ENCODE measurements at regions not wholly inside any gene's neighbourhood (a gene's known extent, or its start where the extent isn't known, plus 50 kb on each side); places are given as distances from the start of the nearest gene placed in this dataset.

DNA sequence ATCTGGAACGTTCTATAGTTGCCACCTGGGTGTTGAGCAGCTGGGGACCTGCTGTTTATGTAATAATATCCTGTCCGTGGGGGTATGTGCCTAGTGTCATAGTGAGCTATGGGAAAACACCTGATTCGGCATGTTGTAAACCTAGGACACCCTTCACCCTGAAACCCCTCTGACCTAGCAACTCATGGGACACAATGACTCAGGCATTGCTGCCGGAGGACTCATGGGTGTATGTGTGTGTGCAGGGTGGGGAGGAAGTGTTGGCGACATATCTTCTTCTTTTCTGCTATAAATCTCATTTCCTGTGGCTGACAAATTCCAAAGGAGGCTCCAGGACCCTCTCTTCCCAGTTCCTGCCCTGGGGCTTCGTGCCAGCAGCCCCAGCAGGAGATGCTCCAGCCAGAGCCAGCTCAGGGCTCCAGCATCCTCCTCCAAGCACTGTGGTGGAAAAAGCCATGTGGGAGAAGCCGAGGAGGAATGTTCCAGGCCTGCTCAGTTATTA, 77.0 kb upstream of the PODXL start:
- H3K36me3 ChIP-seq (ENCODE audit: insufficient read depth, low read length) = no peaks in the 10 kb centered on the region
- no peak overlapping the region for H3K9ac ChIP-seq (ENCODE audit: low read length)
- TF ChIP-seq EZH2 (IDR thresholded peaks at IDR 0.05; ENCODE audit: borderline replicate concordance, low read length) = no peak
- TF ChIP-seq, protein P1, sequence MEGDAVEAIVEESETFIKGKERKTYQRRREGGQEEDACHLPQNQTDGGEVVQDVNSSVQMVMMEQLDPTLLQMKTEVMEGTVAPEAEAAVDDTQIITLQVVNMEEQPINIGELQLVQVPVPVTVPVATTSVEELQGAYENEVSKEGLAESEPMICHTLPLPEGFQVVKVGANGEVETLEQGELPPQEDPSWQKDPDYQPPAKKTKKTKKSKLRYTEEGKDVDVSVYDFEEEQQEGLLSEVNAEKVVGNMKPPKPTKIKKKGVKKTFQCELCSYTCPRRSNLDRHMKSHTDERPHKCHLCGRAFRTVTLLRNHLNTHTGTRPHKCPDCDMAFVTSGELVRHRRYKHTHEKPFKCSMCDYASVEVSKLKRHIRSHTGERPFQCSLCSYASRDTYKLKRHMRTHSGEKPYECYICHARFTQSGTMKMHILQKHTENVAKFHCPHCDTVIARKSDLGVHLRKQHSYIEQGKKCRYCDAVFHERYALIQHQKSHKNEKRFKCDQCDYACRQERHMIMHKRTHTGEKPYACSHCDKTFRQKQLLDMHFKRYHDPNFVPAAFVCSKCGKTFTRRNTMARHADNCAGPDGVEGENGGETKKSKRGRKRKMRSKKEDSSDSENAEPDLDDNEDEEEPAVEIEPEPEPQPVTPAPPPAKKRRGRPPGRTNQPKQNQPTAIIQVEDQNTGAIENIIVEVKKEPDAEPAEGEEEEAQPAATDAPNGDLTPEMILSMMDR (IDR thresholded peaks at IDR 0.05; ENCODE audit: low read length) = no peak
- H3K79me2 ChIP-seq (ENCODE audit: insufficient read depth, low read length) = no peaks in the 10 kb centered on the region
- peaks cover 9% of the 10 kb centered on the region for H3K27me3 ChIP-seq (ENCODE audit: insufficient read depth, low read length)
- H2AFZ ChIP-seq (ENCODE audit: low read length) = no peak overlapping the region
- no peaks in the 10 kb centered on the region for H3K9me2 ChIP-seq (ENCODE audit: low read depth, low read length)
- no peak overlapping the region for H3K4me3 ChIP-seq (ENCODE audit: low read depth, low read length, poor library complexity, severe bottlenecking)
- H3F3A ChIP-seq (ENCODE audit: insufficient read depth, low read length) = no peaks in the 10 kb centered on the region
- H3K27ac ChIP-seq (ENCODE audit: low read depth, low read length, poor library complexity, severe bottlenecking) = no peak overlapping the region
- H3K9me3 ChIP-seq (ENCODE audit: low read length) = no peaks in the 10 kb centered on the region
- H3K4me1 ChIP-seq (ENCODE audit: insufficient read depth, low read length, severe bottlenecking) = no peaks in the 10 kb centered on the region
- H3K4me2 ChIP-seq (ENCODE audit: low read length) = no peak overlapping the region
- no peaks in the 10 kb centered on the region for H4K20me1 ChIP-seq (ENCODE audit: insufficient read depth, low read length)

DNA sequence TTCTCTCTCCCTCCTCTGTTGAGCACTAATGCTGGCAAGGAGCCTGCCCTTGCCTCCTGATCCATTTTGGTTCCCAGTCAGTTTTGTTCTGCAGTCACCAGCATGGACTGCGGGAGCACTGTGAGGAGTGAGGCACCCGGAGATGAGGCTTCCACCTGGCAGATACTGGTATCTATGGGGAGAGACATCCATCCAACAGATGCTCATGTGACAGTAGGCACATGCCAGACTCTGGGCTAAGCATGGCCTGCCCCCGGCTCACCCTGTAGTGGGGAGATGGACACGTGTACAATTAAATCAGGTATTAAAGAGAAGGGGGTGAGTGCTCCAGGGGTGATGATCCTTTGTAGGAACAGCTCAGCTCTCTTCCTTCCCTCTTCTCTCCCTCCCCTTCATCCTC, 74.0 kb upstream of the PODXL start:
- Histone ChIP-seq H3F3A (ENCODE audit: insufficient read depth, low read length) (no peaks in the 10 kb centered on the region), H4K20me1 (ENCODE audit: insufficient read depth, low read length) (no peaks in the 10 kb centered on the region), H3K79me2 (ENCODE audit: insufficient read depth, low read length) (no peaks in the 10 kb centered on the region), H3K4me1 (ENCODE audit: insufficient read depth, low read length, severe bottlenecking) (no peaks in the 10 kb centered on the region), H3K27me3 (ENCODE audit: insufficient read depth, low read length) (peaks cover 15% of the 10 kb centered on the region), H3K9me2 (ENCODE audit: low read depth, low read length) (no peaks in the 10 kb centered on the region), H2AFZ (ENCODE audit: low read length) (no peak overlapping the region), H3K9me3 (ENCODE audit: low read length) (no peaks in the 10 kb centered on the region), H3K4me2 (ENCODE audit: low read length) (no peak overlapping the region), H3K27ac (ENCODE audit: low read depth, low read length, poor library complexity, severe bottlenecking) (no peak overlapping the region), H3K36me3 (ENCODE audit: insufficient read depth, low read length) (no peaks in the 10 kb centered on the region), H3K4me3 (ENCODE audit: low read depth, low read length, poor library complexity, severe bottlenecking) (no peak overlapping the region), H3K9ac (ENCODE audit: low read length) (no peak overlapping the region)
- TF ChIP-seq, protein P1 (IDR thresholded peaks at IDR 0.05; ENCODE audit: low read length) = no peak
- no peak for TF ChIP-seq EZH2 (IDR thresholded peaks at IDR 0.05; ENCODE audit: borderline replicate concordance, low read length)

DNA sequence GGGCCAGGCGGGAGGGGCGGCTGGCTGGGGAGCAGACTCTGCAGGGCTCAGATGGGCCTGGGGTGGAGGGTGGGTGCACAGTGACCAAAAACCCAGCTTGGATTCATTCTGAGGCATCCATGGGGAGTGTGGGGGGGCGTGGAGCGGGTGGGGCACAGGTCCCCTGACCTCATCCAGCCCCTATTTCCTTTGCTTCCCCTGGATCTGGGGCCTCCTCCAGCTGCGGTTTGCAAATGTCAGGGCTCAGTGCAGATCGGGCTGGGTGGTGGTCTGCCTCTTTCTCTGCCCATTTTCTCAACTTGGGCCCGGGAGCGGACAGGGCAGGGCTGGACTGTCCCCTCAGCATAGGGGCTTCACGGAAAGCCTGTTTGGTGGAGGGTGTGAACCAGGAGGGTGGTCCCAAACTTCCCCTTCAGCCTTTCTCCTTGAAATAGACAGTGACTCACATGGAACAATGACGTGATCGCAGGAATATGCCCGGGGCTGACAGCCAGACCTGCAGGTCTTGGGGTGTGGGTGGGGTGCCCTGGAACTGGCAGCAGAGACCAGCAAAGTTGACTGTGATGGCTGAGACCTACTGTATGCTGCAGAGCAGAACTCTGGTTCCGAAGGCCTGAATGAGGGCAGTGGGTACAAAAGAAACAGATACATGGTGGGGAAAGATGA, 72.9 kb upstream of the PODXL start:
- Histone ChIP-seq H3K9ac (ENCODE audit: low read length) (no peak overlapping the region), H3K79me2 (ENCODE audit: insufficient read depth, low read length) (no peaks in the 10 kb centered on the region), H3K4me1 (ENCODE audit: insufficient read depth, low read length, severe bottlenecking) (no peaks in the 10 kb centered on the region), H3K9me2 (ENCODE audit: low read depth, low read length) (no peaks in the 10 kb centered on the region), H3K27ac (ENCODE audit: low read depth, low read length, poor library complexity, severe bottlenecking) (no peak overlapping the region), H3K9me3 (ENCODE audit: low read length) (no peaks in the 10 kb centered on the region), H3K4me2 (ENCODE audit: low read length) (no peak overlapping the region), H3K36me3 (ENCODE audit: insufficient read depth, low read length) (no peaks in the 10 kb centered on the region), H3K27me3 (ENCODE audit: insufficient read depth, low read length) (peaks cover 15% of the 10 kb centered on the region), H2AFZ (ENCODE audit: low read length) (no peak overlapping the region), H3F3A (ENCODE audit: insufficient read depth, low read length) (no peaks in the 10 kb centered on the region), H3K4me3 (ENCODE audit: low read depth, low read length, poor library complexity, severe bottlenecking) (no peak overlapping the region), H4K20me1 (ENCODE audit: insufficient read depth, low read length) (no peaks in the 10 kb centered on the region)
- TF ChIP-seq, protein P1 (IDR thresholded peaks at IDR 0.05; ENCODE audit: low read length) = no peak
- TF ChIP-seq EZH2 (IDR thresholded peaks at IDR 0.05; ENCODE audit: borderline replicate concordance, low read length) = no peak
